SJSA1 (cell line): ENCODE measurements at regions not wholly inside any gene's neighbourhood (a gene's known extent, or its start where the extent isn't known, plus 50 kb on each side); places are given as distances from the start of the nearest gene placed in this dataset.

Experiments
- DNase-seq, 2 experiments: peaks; one replicate each; pipeline ENCODE4 v3.0.0-alpha.2; 2015 to 2020; ENCODE audit warnings: low spot score in 2 of 2, low read depth in 1 of 2
- H3K27ac ChIP-seq: fragments of 250-450 bp; sonication (Bioruptor Pico); 2 replicates; pipeline ENCODE4 v1.5.1; 2020; ENCODE audit warnings: mild to moderate bottlenecking, moderate library complexity
- H3K27me3 ChIP-seq: fragments of 250-450 bp; sonication (Bioruptor Pico); replicated peaks from 2 replicates; pipeline ENCODE4 v1.5.1; 2020; ENCODE audit warnings: mild to moderate bottlenecking, moderate library complexity
- H3K36me3 ChIP-seq: fragments of 250-450 bp; sonication (Bioruptor Pico); 2 replicates; pipeline ENCODE4 v1.5.1; 2020; ENCODE audit warnings: mild to moderate bottlenecking
- H3K4me1 ChIP-seq: fragments of 250-450 bp; sonication (Bioruptor Pico); replicated peaks from 2 replicates; pipeline ENCODE4 v1.6.1; 2021; ENCODE audit warnings: mild to moderate bottlenecking
- H3K4me3 ChIP-seq: fragments of 250-450 bp; sonication (Bioruptor Pico); 2 replicates; pipeline ENCODE4 v1.5.1; 2020; ENCODE audit warnings: mild to moderate bottlenecking
- H3K9me3 ChIP-seq: fragments of 250-450 bp; sonication (Bioruptor Pico); replicated peaks from 2 replicates; pipeline ENCODE4 v1.5.1; 2020; ENCODE audit warnings: mild to moderate bottlenecking

DNA sequence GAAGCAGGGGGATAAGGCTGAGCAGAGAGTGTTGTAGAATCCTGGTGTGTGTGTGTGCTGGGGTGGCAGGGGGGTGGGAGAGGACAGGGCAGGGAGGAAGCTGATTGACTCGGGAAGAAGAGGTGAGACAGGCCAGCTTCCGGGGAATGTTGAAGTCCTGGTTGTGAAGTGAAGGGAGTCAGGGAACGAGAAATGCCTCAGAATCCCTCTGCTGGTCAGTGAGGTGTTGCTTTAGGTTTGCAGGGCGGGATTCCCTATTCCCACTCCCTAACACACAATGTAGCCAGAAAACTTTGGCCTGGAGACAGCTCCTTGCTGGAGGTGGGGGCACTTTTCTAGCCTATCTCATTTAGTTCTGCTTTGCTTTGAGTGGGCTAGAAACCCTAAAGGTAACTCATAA is 265.1 kb downstream of the HAUS1 start:
- no peaks in the 10 kb centered on the region for H3K9me3 ChIP-seq
- H3K36me3 ChIP-seq, result no peaks in the 10 kb centered on the region
- DNase-seq, result no peak
- H3K4me3 ChIP-seq, result no peak overlapping the region
- no peak overlapping the region for H3K27ac ChIP-seq
- H3K4me1 ChIP-seq, result no peaks in the 10 kb centered on the region
- H3K27me3 ChIP-seq, result no peaks in the 10 kb centered on the region

DNA sequence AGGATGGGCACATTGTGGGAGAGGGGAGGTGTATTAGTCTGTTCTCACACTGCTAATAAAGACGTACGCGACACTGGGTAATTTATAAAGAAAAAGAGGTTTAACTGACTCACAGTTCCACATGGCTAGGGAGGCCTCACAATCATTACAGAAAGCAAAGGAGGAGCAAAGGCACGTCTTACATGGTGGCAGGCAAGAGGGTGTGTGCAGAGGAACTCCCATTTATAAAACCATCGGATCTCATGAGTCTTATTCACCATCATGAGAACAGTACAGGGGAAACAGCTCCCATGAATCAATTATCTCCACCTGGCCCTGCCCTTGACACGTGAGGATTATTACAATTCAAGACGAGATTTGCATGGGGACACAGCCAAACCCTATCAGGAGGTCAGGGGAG is 266.7 kb downstream of the HAUS1 start:
- no peaks in the 10 kb centered on the region for H3K9me3 ChIP-seq
- no peak overlapping the region for H3K27ac ChIP-seq
- no peaks in the 10 kb centered on the region for H3K27me3 ChIP-seq
- H3K4me3 ChIP-seq, result no peak overlapping the region
- H3K36me3 ChIP-seq, result no peaks in the 10 kb centered on the region
- DNase-seq, result no peak
- no peaks in the 10 kb centered on the region for H3K4me1 ChIP-seq

DNA sequence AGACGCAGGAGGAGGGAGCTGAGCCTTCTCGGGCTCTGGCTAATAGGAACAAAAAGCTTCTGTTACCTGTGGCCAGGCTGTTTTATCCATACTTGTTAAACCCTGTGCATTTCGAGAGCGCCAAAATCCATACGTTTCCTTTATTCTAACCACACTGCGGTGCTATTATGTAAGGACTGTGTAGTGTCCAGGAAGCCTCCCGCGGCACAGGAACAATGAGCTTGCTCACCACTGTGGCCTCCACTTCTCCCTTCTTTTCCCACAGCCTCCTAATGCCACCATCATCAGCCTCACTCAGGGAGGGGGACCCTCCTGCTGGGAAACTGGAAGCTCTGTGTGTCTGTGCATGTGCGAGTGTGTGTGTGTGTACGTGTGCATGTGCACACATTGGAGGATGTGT is 268.5 kb downstream of the HAUS1 start:
- DNase-seq, result no peak
- H3K9me3 ChIP-seq, result no peaks in the 10 kb centered on the region
- H3K4me1 ChIP-seq, result no peaks in the 10 kb centered on the region
- H3K27ac ChIP-seq, result no peak overlapping the region
- no peaks in the 10 kb centered on the region for H3K36me3 ChIP-seq
- no peaks in the 10 kb centered on the region for H3K27me3 ChIP-seq
- no peak overlapping the region for H3K4me3 ChIP-seq

GRCh38 chr18:46373131-46373530 is 268.9 kb downstream of the HAUS1 start:
- no peaks in the 10 kb centered on the region for H3K9me3 ChIP-seq
- no peak overlapping the region for H3K4me3 ChIP-seq
- H3K27ac ChIP-seq, result no peak overlapping the region
- no peaks in the 10 kb centered on the region for H3K36me3 ChIP-seq
- DNase-seq, result no peak
- no peaks in the 10 kb centered on the region for H3K27me3 ChIP-seq
- H3K4me1 ChIP-seq, result no peaks in the 10 kb centered on the region

DNA sequence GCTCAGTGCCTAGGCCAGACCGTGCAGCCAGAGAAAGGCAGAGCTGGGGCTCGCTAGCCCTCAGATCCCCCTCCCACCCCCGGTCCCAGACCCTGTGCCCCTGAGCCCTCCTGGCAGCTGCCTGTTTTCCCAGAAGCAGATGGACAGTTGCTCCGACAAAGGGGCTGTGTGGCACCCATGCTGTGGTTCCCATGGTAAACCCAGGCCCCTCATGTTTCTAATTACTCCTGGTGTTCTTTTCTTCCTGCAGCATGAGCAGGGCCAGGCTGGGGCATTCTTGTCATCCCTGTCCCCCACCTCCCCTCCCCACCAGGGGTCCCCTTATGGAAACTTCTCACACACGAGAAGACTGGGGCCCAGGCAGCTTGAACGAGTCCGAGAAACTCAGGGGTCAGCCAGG is 269.6 kb downstream of the HAUS1 start:
- Histone ChIP-seq H3K4me3 (no peak overlapping the region), H3K36me3 (no peaks in the 10 kb centered on the region), H3K27me3 (no peaks in the 10 kb centered on the region), H3K9me3 (no peaks in the 10 kb centered on the region), H3K4me1 (no peaks in the 10 kb centered on the region), H3K27ac (no peak overlapping the region)
- DNase-seq, result no peak

DNA sequence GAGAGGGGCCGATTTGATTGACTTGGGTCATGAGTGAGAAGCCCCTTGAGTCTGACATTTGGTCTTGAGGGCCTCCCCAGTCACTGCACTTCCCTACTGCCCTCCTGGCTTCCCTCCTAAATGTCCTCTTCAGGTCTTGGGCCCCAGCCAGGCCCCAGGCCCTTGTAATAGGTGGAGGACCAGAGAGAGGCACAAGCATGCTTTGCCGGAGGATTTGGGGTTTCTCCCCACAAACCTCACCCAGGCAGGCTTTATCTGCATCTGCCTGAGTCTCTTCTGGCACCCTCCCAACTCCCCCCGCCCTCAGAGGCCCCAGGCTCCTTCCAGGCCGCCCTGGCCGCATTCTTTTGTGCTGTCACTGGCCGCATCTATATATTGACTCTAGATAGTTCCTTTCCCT is 270.7 kb downstream of the HAUS1 start:
- H3K4me3 ChIP-seq, result no peak overlapping the region
- no peaks in the 10 kb centered on the region for H3K4me1 ChIP-seq
- DNase-seq, result no peak
- H3K27ac ChIP-seq, result no peak overlapping the region
- no peaks in the 10 kb centered on the region for H3K36me3 ChIP-seq
- H3K27me3 ChIP-seq, result no peaks in the 10 kb centered on the region
- H3K9me3 ChIP-seq, result no peaks in the 10 kb centered on the region

GRCh38 chr18:46377557-46377956 is 273.4 kb downstream of the HAUS1 start:
- no peaks in the 10 kb centered on the region for H3K36me3 ChIP-seq
- H3K27ac ChIP-seq, result no peak overlapping the region
- no peak overlapping the region for H3K4me3 ChIP-seq
- no peak for DNase-seq
- H3K27me3 ChIP-seq, result no peaks in the 10 kb centered on the region
- no peaks in the 10 kb centered on the region for H3K9me3 ChIP-seq
- H3K4me1 ChIP-seq, result no peaks in the 10 kb centered on the region

- H3K27ac ChIP-seq, result no peak overlapping the region
Measured at GRCh38 chr18:46378126-46378863, 274.1 kb downstream of the HAUS1 start.

GRCh38 chr18:46378864-46379207 is 274.7 kb downstream of the HAUS1 start:
- H3K4me1 ChIP-seq, result no peaks in the 10 kb centered on the region
- DNase-seq, result no peak
- no peak overlapping the region for H3K27ac ChIP-seq
- H3K9me3 ChIP-seq, result no peaks in the 10 kb centered on the region
- H3K4me3 ChIP-seq, result no peak overlapping the region
- no peaks in the 10 kb centered on the region for H3K36me3 ChIP-seq
- H3K27me3 ChIP-seq, result no peaks in the 10 kb centered on the region

More at GRCh38 chr18:46378126-46378863, 274.1 kb downstream of the HAUS1 start:
- H3K4me3 ChIP-seq, result no peak overlapping the region
- H3K27me3 ChIP-seq, result no peaks in the 10 kb centered on the region
- DNase-seq, result no peak
- H3K4me1 ChIP-seq, result no peaks in the 10 kb centered on the region
- no peaks in the 10 kb centered on the region for H3K9me3 ChIP-seq
- H3K36me3 ChIP-seq, result no peaks in the 10 kb centered on the region

DNA sequence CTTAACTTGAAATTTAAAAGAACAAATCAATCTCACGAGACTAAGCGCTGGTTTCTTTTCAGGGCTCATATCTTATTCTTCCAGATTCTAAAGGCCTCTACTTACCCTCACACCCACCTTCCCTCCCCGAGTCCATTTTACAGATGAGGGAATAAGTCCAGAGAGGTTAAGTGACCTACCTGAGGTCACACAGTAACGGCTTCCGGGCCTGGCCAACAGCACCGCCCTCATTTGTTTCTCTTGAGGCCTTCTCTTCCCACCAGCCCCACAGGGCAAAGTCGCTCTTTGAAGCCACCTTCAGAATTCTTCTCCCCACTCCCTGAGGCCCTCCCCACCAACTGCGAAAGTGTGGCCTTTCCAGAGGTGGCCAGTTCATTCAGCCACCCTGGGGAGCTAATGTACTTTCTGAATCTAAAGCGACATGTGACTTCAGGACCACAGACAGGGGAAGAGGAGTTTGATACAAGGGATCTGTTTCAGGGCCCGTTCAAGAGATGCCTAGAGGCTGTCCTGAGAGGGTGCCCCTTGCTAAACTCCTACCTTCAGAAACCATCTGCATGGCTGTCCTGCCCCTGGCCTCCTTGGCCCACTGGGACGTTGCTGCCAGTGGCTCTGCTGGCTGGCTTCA is 275.3 kb downstream of the HAUS1 start:
- Histone ChIP-seq H3K36me3 (no peaks in the 10 kb centered on the region), H3K27ac (no peak overlapping the region), H3K9me3 (no peaks in the 10 kb centered on the region), H3K27me3 (no peaks in the 10 kb centered on the region), H3K4me3 (no peak overlapping the region), H3K4me1 (no peaks in the 10 kb centered on the region)
- no peak for DNase-seq

DNA sequence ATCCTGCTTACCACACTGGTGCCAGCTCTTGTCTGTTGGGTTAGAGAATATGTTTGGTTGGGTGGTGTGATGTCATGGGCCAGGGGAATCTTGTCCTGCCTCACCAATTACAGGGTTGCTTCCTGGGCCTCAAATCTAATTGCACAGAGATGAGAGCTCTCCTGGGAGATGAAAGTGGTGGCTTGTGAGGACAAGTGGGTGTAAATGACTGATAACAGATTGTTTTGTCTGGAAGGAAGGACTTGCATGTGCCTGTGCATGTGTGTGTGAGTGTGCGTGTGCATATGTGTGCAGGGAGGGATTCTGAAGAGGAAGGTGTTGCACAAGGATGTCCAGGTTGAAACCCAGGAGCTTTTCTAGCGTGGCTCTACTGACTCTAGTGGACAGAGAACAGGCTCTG is 271.9 kb downstream of the LOXHD1 start:
- Histone ChIP-seq H3K9me3 (no peaks in the 10 kb centered on the region), H3K4me3 (no peak overlapping the region), H3K36me3 (no peaks in the 10 kb centered on the region), H3K4me1 (peaks cover 22% of the 10 kb centered on the region), H3K27me3 (no peaks in the 10 kb centered on the region), H3K27ac (no peak overlapping the region)
- no peak for DNase-seq

- DNase-seq, result no peak
- Histone ChIP-seq H3K36me3 (no peaks in the 10 kb centered on the region), H3K27ac (peak overlapping the region; percentile 9; the same call in 1 of the 2 replicates), H3K9me3 (no peaks in the 10 kb centered on the region), H3K4me1 (peaks cover 22% of the 10 kb centered on the region), H3K4me3 (no peak overlapping the region), H3K27me3 (no peaks in the 10 kb centered on the region)
Measured at GRCh38 chr18:46386788-46387187, 270.2 kb downstream of the LOXHD1 start.

DNA sequence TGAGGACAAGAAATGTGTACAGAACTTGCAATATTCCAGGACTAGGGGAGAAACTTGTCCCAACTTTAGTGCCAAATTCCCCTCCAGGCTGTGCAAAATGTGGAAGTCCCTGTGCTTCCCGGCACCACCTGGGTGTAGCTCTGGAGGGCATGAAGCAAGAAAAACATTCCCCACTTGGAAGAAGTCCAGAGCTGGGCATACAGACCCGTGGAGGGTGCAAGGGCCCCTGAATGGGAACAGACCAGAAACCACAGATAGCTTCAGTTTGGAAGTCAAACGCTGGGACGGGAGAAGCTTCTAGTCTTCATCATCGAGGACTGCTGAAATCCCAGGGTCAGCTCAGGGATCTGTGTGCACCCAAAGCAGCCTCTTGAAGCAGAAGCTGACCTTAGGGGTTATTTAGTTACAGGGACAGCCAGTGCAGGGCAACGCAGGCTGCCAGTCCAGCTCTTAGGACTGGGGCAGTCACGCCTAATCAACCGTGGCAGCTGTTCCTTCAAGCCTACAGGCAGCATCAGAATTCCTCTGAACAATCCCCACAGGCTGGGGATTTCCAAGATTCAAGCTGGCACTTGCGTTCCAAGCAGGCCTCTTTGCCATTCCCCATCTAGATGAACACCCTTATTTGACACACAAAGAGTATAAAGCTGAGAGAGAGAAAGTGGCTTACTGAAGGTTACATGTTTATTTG is 269.4 kb downstream of the LOXHD1 start:
- no peaks in the 10 kb centered on the region for H3K36me3 ChIP-seq
- DNase-seq, result no peak
- no peak overlapping the region for H3K4me3 ChIP-seq
- no peaks in the 10 kb centered on the region for H3K9me3 ChIP-seq
- peaks cover 22% of the 10 kb centered on the region for H3K4me1 ChIP-seq
- peak overlapping the region; percentile 9; the same call in 1 of the 2 replicates for H3K27ac ChIP-seq
- no peaks in the 10 kb centered on the region for H3K27me3 ChIP-seq

DNA sequence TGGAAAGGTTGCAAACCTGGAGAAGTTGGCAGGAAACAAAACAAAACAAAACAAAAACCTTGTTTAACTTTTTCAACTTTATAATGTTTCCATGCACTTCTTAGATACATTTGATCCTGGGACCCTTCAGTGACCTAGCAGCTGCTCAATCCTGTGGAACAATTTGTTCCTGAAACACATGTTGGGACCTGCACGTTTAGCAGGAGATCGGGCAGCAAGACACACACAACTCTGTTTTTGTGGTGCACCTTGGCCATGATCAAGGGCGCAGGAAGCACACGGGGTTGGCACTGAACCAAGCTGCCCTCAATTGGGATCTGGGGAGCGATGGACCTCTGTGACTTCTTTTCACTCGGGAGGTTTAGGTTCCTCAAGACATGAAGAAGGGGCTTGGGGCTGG is 268.7 kb downstream of the LOXHD1 start:
- Histone ChIP-seq H3K36me3 (no peaks in the 10 kb centered on the region), H3K4me1 (peaks cover 22% of the 10 kb centered on the region), H3K9me3 (no peaks in the 10 kb centered on the region), H3K4me3 (no peak overlapping the region), H3K27me3 (no peaks in the 10 kb centered on the region), H3K27ac (no peak overlapping the region)
- no peak for DNase-seq
